Fibroblast of the conjunctiva (primary cell): ENCODE measurements at regions not wholly inside any gene's neighbourhood (a gene's known extent, or its start where the extent isn't known, plus 50 kb on each side); places are given as distances from the start of the nearest gene placed in this dataset.
A peak's percentile ranks its signal among the peaks of the same experiment; 100 is the strongest.

Experiments used
- DNase-seq: peaks from one replicate; pipeline ENCODE4 v3.0.0-alpha.2; 2010; ENCODE audit warnings: low read depth

DNA sequence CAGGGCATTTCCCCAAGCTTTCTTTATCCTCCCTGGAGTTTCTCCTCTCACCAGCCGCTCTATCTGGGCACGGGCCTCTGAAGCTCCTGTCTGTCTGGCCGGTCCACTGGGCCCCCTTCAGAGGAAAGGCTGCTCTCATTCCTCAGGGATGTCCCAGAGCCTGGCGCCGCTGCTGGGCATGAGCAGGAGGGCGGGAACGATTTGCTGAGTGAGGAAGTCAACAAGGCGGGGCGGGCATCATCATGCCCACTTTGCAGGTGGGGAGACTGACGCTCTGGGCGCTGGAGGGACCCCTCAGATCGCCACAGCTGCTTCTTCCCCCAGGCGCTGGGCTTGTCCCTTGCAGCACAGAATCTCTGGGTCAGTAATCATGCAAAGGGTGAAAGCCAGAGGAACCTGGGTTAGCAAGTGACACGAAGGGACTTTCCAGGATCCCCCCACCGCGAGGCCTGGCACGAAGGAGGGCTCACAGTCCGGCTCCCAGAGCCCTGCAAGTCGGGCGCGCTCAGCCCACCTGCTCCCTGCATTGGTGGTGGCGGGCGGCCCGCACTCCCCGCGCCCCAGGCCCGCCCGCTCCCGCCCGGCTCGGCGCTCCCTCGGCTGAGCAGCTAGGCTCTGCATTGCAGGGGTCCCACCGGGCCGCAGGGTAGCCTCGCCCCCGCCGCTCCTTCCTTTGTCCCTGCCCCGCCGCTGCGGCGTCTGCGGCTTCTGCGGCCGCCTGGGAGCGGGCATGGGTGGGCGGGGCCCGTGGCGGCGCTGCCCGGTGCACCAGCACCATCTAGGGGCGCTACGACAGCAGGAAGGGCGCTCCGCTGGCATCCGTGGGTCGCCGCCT lies 157.8 kb downstream of the CYRIA start:
- no peak for DNase-seq

DNA sequence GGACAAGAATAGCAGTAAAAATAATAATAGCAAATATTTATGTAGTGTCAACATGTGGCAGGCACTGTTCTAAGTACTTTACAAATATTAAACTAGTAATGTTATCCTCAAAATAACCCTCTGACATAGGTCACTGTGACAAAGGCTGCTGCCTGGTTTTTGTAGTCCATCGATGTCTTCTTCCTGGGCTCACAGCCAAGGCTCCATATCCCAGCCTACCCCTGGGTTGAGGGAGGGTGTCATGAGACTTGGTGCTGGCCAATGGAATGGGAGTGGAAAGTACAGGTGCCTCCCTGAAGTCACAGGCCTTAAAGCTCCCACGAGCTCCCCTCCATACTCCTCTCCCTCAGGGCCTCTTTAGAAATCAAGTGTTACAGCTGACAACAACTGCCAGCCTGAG lies 159.3 kb downstream of the CYRIA start:
- no peak for DNase-seq

DNA sequence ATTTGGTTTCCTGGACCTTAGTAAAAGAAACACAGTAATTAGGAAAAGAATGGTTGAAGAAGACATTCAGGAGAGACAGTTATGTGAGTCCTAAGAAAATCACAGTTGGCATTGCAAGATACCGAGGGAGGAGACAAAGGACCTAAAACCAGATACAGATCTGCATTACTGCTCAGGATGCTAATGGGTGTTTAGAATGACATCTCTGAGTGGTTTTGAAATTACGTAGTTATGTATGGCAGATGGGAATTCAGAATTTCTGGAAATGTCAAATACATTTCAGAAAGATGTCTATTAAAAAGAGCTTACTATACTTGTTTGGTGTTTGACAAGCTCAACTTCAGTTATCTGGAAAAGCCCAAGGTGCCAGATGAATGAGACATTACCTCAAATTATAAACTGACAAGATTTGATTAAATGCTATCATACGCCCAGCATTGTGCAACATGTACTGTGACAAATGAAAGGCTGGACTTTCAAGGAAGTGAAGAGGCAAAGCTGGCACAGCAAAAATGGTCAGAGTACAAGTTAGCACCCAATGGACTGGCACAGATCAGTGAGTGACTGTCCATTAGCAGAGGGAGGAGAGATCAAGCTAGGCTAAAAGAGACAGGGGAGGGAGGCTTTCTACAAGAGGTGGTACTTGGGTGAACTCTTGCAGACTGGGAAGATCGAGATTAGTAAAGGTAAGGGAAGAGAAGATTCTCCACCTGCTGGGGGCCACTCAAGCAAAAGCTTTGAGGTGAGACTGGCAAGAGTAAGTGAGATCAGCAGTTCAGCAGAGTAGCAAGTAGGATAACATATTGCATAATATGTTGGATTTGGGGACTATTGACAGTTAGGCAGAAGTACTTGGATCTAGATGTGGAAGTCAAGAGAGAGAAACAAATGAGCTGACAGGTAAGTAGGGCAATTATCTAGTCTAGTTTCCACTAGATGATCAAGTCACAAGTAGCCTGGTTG lies 168.9 kb downstream of the CYRIA start:
- DNase-seq, result no peak

DNA sequence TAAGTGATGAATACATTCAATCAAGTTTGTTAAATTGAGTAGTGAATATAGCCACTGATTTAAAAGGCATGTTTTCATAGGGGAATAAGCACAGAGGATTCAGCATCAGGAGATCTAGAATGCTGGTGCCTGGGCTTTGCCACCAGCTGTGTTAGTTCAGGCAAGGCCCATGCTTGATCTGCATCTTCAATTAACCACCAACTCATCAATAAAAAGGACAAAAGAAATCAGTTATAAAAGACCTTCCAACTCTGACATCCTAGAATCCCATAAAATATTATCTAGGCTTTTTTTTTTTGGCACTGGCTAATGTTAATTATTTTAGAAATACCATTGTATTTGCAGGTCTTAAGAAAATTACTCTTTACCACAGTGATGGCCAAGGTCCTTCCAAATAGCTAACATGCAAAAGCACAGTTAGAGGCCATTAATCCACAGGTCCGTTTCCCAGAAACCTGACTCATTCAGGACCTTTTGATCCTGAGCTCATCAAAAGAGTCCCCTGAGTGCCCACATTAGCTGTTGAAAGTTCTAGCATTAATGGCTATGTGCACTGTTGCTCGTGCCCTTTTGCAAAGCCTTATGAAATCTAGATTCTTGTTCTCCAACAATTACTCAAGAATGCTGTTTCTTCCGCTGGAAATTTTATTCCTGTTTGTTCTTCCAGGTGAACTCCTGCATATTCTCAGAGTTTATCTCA lies 170.0 kb downstream of the CYRIA start:
- no peak for DNase-seq

DNA sequence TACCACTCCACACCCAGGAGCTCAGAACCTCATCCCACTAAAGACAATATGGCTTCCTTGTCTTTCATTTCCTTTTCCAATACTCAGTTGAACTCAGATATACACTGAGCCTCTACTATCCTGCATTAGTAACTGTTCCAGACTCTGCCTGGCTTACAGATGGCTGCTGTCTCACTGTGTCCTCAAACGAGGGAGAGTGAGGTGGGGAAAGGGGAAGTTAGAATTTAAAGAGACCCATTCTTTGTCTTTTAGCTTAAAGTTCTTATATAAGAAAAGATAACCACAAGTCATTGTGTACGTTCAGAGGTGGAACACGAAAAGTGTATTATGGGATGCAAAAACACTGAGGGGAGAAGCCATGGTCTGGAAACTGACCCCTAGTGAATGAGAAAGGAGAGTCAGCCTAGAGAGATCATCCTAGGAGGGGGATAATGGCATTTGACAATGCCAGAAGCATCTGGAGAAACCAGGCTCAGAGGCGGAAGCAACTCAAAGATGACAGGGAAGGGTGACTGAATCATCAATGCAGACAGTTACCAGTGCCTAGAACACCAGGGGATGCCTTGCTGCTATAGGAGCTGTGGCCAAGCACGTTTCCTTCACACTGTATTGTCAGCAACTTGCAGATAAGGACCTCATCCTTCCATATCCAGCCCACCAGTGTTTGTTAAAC lies 170.7 kb downstream of the CYRIA start:
- no peak for DNase-seq

DNA sequence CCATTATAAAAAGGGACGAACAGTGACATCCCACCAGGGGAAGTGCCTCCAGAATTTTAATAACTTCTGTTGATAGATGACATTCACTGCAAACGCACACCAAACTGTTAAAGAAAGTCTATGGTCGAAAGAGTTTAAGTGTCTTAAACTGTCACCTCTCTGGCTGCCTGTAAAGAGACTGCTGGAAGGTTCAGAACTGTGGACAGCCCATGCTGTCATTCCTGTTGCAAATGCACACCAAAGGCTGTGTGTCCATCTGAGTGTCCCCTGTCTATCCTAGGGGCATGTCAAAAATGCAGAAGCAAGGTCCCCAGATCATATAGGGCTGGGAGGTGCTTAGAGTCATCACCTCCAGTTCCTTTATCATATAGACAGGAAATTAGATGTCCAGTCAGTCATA lies 171.8 kb downstream of the CYRIA start:
- no peak for DNase-seq

DNA sequence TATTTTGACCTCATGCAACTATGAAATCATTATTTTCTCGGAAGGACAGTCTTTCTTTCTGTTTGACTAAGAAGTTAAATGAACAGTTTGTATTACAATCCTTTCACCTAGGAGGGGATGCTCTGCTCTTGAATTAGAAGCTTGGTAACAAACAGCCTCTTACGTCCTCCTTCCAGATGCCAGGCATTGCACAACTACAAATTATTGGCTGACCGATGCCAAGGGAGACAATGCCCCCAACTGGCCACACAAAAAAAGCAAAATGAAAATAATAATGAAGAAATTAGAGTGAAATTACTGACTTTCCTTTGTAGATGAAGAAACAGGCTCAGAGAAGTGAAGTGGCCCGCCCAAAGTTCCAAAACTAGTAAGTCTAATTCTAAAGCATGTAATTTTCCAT lies 177.9 kb downstream of the CYRIA start:
- peak; percentile 5 for DNase-seq

DNA sequence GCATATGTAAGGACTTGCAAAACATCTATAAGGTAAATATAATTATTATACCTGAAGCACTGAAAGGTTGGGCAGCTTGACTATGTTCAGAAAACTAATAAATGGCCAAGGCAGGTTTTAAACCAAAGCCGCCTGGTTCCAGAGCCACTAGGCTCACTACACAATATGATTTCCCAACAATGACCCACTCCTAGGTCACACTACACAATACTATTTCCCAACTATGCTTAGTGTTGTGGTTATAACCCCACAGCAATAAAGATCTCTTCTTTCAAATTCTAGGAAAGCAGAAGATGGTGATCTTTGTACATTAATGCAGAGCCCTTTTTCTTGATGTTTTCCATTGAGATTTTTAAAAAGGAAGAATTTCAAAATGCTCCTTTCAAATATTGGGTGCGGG lies 180.4 kb downstream of the CYRIA start:
- no peak for DNase-seq

DNA sequence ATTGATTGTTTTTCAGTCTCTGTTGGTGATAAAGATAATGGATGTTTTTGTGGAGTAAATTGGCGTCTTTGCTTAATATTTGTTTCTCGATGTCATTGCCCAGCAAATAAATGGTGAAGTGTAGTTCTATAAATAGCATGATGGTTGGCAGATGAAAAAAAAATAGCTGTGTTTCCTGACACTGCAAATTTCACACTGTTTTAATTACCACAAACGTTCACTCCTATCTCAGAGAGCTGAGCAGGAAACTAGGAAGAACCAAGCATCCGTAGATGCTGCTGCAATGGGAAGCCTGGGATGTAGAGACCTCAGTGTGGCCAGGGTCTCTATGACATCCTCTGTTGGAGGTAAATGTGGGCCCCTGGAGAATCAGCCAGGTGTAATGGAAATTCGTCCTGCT lies 183.2 kb downstream of the CYRIA start:
- DNase-seq, result no peak

DNA sequence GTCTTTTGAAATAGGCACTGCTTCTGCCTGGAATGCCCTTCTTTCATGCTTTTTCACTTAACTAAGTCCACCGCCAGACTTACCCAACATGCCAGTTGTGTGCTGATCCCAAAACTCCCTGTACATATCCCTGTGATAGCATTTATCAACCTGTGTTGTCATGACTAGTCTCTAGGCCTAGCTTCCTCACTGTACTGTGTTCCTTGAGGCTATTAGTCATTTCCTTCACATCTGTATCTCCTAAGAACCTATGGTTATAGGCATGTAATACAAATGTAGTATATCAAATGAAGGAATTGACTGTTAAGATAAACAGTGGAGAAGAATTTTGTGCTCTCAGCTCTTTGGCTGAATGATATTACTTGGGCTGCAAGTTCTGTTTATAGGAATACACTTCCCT lies 184.3 kb downstream of the CYRIA start:
- DNase-seq, result no peak

DNA sequence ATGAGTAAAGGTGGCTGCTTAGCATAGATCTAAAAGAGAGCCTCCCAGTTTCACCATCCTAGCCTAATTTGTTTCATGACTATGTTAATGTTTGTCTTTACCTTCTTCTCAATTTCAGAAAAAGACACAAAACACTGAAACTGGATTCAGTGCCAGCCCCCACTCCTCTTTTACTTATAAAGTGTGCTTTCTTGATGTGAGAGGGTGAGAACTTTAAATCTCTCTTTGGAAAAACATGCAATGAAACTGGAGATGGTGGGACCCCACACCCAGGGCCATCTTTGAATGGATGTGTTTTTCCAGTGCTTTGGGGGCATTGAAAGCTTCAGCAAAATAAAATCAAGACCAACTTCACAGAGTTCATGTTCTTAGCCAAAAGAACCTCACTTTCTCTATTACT lies 185.9 kb downstream of the CYRIA start:
- DNase-seq, result no peak

DNA sequence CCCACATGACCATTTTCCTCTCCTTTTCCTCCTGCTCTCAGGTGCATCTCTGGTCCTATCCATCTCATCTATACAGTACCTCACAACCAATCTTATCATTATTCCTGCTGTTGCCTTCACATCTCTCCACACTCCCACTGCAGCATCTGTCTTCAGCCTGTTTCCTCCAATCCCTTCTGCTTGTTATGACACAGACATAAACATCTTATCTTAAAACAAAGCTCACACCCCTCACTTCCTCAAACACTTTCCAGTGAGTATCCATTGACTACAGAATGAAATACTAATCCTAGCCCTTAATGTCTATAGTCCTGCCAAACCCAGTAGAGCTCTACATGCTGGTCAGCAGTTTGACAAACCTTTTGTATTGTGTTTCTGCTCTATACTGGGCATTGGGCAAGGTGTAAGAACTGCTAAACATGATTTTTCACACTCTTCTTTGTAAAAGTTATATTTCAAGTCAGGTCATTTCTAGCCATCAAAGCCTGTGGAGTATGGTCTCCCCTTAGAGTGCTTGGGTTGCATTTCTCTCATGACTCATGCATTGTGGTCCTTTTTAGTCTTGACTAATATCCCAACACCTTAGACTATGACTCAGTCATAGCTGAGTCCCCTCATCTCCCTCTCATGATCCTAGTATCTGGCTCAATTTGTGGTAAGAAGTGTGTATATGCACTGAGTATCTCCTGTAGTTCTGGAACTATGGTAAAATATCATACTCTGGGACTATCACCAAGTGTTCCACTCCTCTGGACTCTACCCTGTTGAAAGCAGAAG lies 187.0 kb downstream of the CYRIA start:
- DNase-seq, result no peak

DNA sequence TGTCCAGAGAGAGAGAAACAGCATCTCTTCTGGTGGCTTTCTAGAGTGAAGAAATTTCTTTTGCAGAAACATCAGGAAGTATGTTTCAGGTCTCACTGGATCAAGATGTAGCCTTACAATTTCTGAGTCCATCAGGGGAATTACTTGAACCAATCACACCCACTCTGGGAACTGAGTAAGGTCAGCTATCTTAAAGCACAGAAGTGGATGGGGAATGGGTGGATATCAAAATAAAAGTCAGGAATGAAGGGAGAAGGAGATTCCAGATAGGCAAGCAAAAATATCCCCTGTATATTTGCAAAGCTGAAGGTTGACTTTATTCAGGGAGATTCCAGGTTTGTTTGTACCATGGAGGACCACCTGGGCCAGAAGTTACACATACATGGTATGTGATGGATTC lies 188.0 kb downstream of the CYRIA start:
- no peak for DNase-seq

DNA sequence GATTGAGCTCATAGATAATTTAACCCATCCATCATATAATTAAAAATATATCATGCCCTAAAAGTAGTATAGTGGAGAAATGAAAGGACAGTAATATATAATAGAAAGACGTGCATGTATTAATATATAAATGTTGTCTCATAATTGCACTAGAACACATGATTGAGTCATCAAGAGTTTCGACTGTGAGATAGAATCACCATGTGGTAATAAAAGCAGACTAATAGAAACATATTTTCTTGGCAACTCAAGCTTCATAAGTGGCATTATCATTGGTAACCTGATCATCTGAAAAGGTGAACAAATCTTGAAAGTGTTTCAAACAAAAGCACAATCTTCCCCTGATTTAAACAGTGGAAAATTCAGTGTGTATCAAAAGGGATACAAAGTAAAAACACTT lies 188.8 kb downstream of the CYRIA start:
- no peak for DNase-seq

DNA sequence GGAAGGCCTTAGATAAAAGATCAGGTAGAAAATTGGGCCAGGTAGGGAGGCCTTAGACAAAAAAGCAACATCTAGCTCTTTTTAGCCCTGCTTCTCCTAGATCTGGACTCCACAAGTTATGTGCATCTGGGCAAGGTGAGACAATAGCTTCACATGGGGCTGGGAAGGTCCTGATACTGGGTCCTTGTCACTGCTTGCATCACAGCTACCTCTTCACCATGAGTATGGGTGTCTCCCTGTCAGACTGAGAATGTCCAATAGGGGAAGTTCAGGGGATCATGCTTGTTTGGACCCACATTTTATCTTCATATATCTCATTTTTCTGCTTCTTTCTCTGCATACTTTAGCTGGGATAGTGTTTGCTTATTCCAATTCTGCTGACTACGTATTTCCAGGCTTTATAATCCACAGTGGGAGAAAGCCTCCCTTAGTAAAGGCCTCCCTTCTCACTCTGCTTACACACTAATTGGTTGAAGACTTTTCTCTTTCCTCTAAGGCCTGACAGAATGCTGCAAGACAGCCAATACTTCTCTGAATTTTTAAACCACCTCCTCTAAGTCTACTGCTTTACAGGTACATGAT lies 189.6 kb downstream of the CYRIA start:
- no peak for DNase-seq

DNA sequence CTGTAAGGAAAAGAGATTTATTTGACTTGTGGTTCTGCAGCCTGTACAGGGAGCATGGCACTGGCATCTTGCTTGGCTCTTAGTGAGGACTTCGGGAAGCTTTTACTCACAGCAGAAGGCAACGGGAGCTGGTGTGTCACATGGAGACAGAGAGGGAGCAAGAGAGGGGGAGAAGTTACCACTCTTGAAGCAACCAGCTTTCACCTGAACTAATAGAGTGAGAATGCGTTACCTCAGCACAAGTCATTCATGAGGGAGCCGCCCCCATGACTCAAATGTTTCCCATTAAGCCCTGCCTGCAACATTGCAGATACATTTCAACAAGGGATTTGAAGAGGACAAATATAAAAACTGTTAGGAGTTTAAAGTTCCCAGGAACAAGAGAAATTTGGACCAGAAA lies 190.0 kb downstream of the CYRIA start:
- no peak for DNase-seq

DNA sequence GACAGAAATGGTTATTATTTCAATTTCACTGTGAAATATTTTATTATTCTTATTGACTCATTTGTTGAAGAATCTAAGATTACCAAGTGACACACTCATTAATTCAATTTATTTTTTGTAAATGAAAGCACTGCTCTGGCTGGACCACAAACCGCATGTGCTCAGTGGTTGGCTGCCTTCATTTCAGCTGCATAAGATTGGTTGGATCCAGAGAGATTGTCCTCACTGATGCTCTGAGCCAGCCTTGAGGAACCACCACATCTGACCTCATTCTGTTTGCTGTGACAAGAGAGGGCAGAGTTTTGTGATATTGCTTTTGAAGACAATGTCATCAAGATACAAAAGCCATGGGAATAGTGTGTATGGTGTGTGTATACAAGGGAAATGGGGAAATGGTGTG lies 192.1 kb downstream of the CYRIA start:
- no peak for DNase-seq

DNA sequence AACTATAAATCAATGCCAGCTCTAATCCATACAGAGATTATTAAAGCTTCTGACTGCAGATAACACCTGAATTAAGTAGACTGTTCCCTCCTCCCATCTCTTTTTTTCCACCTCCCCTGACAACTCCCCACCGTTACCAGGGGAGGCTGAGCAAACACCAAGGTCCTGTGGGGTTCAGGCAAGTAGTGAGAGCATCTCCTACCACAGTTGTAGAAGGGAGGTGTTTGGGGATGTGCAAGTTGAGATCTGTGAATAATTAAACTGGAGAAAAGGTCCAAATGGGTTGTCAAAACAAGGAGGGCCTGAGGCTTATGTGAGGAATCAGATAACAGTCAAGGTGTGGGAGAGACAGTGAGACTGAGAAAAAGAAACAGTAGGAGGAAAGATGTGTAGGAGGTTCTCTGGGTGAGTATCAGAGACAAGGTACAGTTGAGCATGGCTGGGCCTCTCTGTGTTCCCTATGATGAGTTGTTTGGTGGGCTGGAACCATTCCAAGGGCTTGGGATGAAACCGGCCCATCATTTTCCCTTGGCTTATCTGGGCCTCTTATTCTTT lies 194.6 kb downstream of the CYRIA start:
- no peak for DNase-seq

DNA sequence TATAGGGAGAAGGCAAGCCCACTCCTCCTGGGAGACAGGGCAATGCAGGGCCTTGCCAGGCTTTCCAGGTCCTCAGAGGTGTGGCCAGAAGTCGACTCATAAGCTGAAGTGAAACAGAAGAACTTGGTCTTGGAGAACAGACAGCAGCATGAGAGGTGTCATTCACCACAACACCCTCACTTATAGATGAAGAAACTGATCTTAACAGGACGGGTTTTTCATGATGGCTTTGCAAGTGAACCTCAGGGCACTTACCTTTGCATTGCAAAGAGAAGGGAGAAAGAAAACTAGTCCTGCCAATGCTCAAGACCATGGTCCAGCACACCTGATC lies 198.8 kb downstream of the CYRIA start:
- DNase-seq, result no peak

DNA sequence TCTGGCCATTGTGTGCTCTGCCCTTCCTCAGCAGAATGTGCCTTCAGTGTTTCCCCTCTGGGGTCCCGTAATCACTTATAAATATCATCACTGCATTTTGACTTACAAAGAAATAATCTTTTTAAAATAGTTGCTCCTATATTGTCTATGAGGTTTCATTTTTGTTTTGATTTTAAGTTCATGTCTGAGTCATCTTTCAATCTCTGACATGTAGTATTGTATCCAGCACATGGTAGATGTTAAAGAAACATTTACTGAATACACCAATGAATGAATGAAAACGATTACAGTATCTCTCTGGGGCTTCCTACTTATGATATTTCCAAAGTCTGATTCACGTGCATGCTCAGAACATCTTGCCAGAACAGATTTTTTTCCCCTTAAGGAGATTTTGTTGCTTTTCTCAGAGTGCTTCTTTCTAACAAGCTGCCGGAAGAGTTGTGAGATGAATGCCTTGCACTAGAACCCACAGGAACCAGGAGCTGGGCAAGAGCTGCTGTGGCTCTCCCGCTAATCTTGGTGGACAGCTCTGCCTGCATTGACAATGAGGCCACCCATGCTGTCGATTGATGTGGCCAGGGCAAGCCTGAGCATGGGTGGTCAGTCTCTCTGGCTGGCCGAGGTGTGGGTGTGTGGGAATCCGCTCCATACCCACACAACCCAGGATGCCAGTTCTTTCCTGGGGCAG lies 199.4 kb downstream of the CYRIA start:
- no peak for DNase-seq
